DOHH2 (cell line): ENCODE measurements at regions not wholly inside any gene's neighbourhood (a gene's known extent, or its start where the extent isn't known, plus 50 kb on each side); places are given as distances from the start of the nearest gene placed in this dataset.

Experiments
- H3F3A ChIP-seq: fragments of 200-600 bp; sonication (generic), shearing (Covaris generic); 2 replicates; pipeline ENCODE4 v1.6.0; 2016; ENCODE audit warnings: antibody characterized with exemption, mild to moderate bottlenecking; ENCODE audit not compliant: control insufficient read depth, insufficient read depth
- H3K27ac ChIP-seq: fragments of 200-600 bp; sonication (generic); 2 replicates; pipeline ENCODE4 v1.5.1; 2014; ENCODE audit warnings: low read depth, mild to moderate bottlenecking, low read length, moderate library complexity
- H3K27me3 ChIP-seq: fragments of 200-600 bp; sonication (generic); 2 replicates; pipeline ENCODE4 v1.6.1; 2014; ENCODE audit warnings: mild to moderate bottlenecking, low read length, mixed read lengths; ENCODE audit not compliant: control insufficient read depth
- H3K36me3 ChIP-seq: fragments of 200-600 bp; sonication (generic); 2 replicates; pipeline ENCODE4 v1.6.1; 2014; ENCODE audit warnings: mild to moderate bottlenecking, low read length, moderate library complexity, mixed read lengths; ENCODE audit not compliant: control insufficient read depth
- H3K4me1 ChIP-seq: fragments of 200-600 bp; sonication (generic); 2 replicates; pipeline ENCODE4 v1.6.1; 2014; ENCODE audit warnings: mild to moderate bottlenecking, low read length, mixed read lengths; ENCODE audit not compliant: control insufficient read depth
- H3K4me2 ChIP-seq: fragments of 200-600 bp; sonication (generic); 2 replicates; pipeline ENCODE4 v1.6.0; 2014; ENCODE audit warnings: mild to moderate bottlenecking, low read length, moderate library complexity
- H3K4me3 ChIP-seq: fragments of 200-600 bp; sonication (generic); 2 replicates; pipeline ENCODE4 v1.5.1; 2014; ENCODE audit warnings: mild to moderate bottlenecking, low read length, mixed read lengths
- H3K79me2 ChIP-seq: fragments of 200-600 bp; sonication (generic); 2 replicates; pipeline ENCODE4 v1.6.1; 2014; ENCODE audit warnings: mild to moderate bottlenecking, low read length, mixed read lengths; ENCODE audit not compliant: control insufficient read depth
- H3K9me2 ChIP-seq: fragments of 200-600 bp; sonication (generic); replicated peaks from 2 replicates; pipeline ENCODE4 v1.6.1; 2014; ENCODE audit warnings: mild to moderate bottlenecking, low read length, mixed read lengths; ENCODE audit not compliant: control insufficient read depth
- H3K9me3 ChIP-seq: fragments of 200-600 bp; sonication (generic); 2 replicates; pipeline ENCODE4 v1.6.1; 2014; ENCODE audit warnings: antibody characterized with exemption, low read length, mixed read lengths; ENCODE audit not compliant: control insufficient read depth, insufficient read depth
- H4K20me1 ChIP-seq: fragments of 200-600 bp; sonication (generic); 2 replicates; pipeline ENCODE4 v1.6.0; 2014; ENCODE audit warnings: low read depth, mild to moderate bottlenecking, antibody characterized with exemption, low read length, moderate library complexity; ENCODE audit not compliant: control insufficient read depth, insufficient read depth
- CTCF ChIP-seq: fragments of 200-600 bp; sonication (generic); IDR thresholded peaks from one replicate; pipeline ENCODE4 v1.5.1; 2014; ENCODE audit warnings: antibody characterized with exemption, mild to moderate bottlenecking, low read depth, low read length; ENCODE audit not compliant: poor library complexity, severe bottlenecking
- EZH2phosphoT487 ChIP-seq: fragments of 200-600 bp; sonication (generic); IDR thresholded peaks from 2 replicates; pipeline ENCODE4 v1.6.1; 2017; ENCODE audit warnings: borderline replicate concordance, mild to moderate bottlenecking, antibody characterized with exemption, low read length, moderate library complexity, mixed read lengths

GRCh38 chr2:120854014-120854620 is 118.4 kb downstream of the GLI2 start:
- Histone ChIP-seq H3K27ac (no peak overlapping the region), H3K4me3 (no peak overlapping the region), H3F3A (no peaks in the 10 kb centered on the region), H3K4me2 (no peak overlapping the region), H3K36me3 (no peaks in the 10 kb centered on the region), H3K9me2 (no peaks in the 10 kb centered on the region), H3K79me2 (no peaks in the 10 kb centered on the region), H4K20me1 (no peaks in the 10 kb centered on the region), H3K4me1 (no peaks in the 10 kb centered on the region), H3K27me3 (no peaks in the 10 kb centered on the region), H3K9me3 (no peaks in the 10 kb centered on the region)
- no peak for TF ChIP-seq CTCF
- no peak for TF ChIP-seq EZH2phosphoT487

GRCh38 chr2:120854766-120855530 is 119.3 kb downstream of the GLI2 start:
- Histone ChIP-seq H3K79me2 (no peaks in the 10 kb centered on the region), H3K4me3 (no peak overlapping the region), H3F3A (no peaks in the 10 kb centered on the region), H3K9me2 (no peaks in the 10 kb centered on the region), H3K27ac (no peak overlapping the region), H3K27me3 (no peaks in the 10 kb centered on the region), H4K20me1 (no peaks in the 10 kb centered on the region), H3K9me3 (no peaks in the 10 kb centered on the region), H3K4me2 (no peak overlapping the region), H3K36me3 (no peaks in the 10 kb centered on the region), H3K4me1 (no peaks in the 10 kb centered on the region)
- TF ChIP-seq EZH2phosphoT487 (no peak), CTCF (no peak)

GRCh38 chr2:120855855-120856405 is 120.3 kb downstream of the GLI2 start:
- H3K9me3 ChIP-seq, result no peaks in the 10 kb centered on the region
- no peaks in the 10 kb centered on the region for H3K4me1 ChIP-seq
- H3K4me2 ChIP-seq, result no peak overlapping the region
- no peaks in the 10 kb centered on the region for H3K27me3 ChIP-seq
- no peak overlapping the region for H3K4me3 ChIP-seq
- no peaks in the 10 kb centered on the region for H3K36me3 ChIP-seq
- H3F3A ChIP-seq, result no peaks in the 10 kb centered on the region
- H3K9me2 ChIP-seq, result no peaks in the 10 kb centered on the region
- H3K79me2 ChIP-seq, result no peaks in the 10 kb centered on the region
- H4K20me1 ChIP-seq, result no peaks in the 10 kb centered on the region
- H3K27ac ChIP-seq, result no peak overlapping the region
- TF ChIP-seq CTCF, result no peak
- TF ChIP-seq EZH2phosphoT487, result no peak
